Keratinocyte (primary cell): ENCODE measurements at regions not wholly inside any gene's neighbourhood (a gene's known extent, or its start where the extent isn't known, plus 50 kb on each side); places are given as distances from the start of the nearest gene placed in this dataset.

Source experiments
- DNase-seq: peaks from one replicate; pipeline ENCODE4 v3.0.0-alpha.2; 2011; ENCODE audit warnings: low read depth, missing footprints, low spot score
- FAIRE-seq: peaks from 2 replicates; lab custom pipeline; 2011; peaks lifted over from hg19 to GRCh38; lab: Jason Lieb, UNC
- H2AFZ ChIP-seq: 2 replicates; pipeline ENCODE4 v1.6.0; 2012; ENCODE audit warnings: low read length, control low read depth, inconsistent platforms; ENCODE audit not compliant: control insufficient read depth
- H3K27ac ChIP-seq: 2 replicates; pipeline ENCODE4 v1.5.1; 2011; ENCODE audit warnings: low read length; ENCODE audit not compliant: control insufficient read depth, insufficient read depth
- H3K27me3 ChIP-seq: 3 replicates; pipeline ENCODE4 v1.6.0; 2011; ENCODE audit warnings: low read length; ENCODE audit not compliant: control insufficient read depth, insufficient read depth; ENCODE audit errors: extremely low read depth
- H3K36me3 ChIP-seq, 2 experiments: 2 replicates in 1 of 2; 3 replicates in 1 of 2; pipeline ENCODE4 v1.5.1; 2011; ENCODE audit warnings: low read length in 2 of 2, mild to moderate bottlenecking in 1 of 2; ENCODE audit not compliant: control insufficient read depth in 2 of 2, insufficient read depth in 2 of 2; ENCODE audit errors: extremely low read depth in 1 of 2
- H3K4me1 ChIP-seq: 3 replicates; pipeline ENCODE4 v1.5.1; 2011; ENCODE audit warnings: low read length; ENCODE audit not compliant: control insufficient read depth, insufficient read depth; ENCODE audit errors: extremely low read depth
- H3K4me2 ChIP-seq: 3 replicates; pipeline ENCODE4 v1.6.0; 2011; ENCODE audit warnings: low read depth, low read length; ENCODE audit not compliant: control insufficient read depth, insufficient read depth; ENCODE audit errors: extremely low read depth
- H3K4me3 ChIP-seq, 3 experiments: fragments of 200-600 bp in 1 of 3; sonication (generic) in 1 of 3; 2 replicates in 2 of 3; 3 replicates in 1 of 3; pipeline ENCODE4 v1.5.1; 2011 to 2016; ENCODE audit warnings: low read length in 3 of 3, mild to moderate bottlenecking in 3 of 3, control low read depth in 2 of 3, inconsistent platforms in 1 of 3, low read depth in 1 of 3, mixed read lengths in 1 of 3, mixed run types in 1 of 3, moderate library complexity in 1 of 3; ENCODE audit not compliant: control insufficient read depth in 2 of 3, insufficient read depth in 2 of 3; ENCODE audit errors: extremely low read depth in 1 of 3
- H3K79me2 ChIP-seq: 2 replicates; pipeline ENCODE4 v1.6.0; 2012; ENCODE audit warnings: low read length; ENCODE audit not compliant: control insufficient read depth, insufficient read depth
- H3K9ac ChIP-seq: 3 replicates; pipeline ENCODE4 v1.6.0; 2011; ENCODE audit warnings: low read length; ENCODE audit not compliant: control insufficient read depth, insufficient read depth; ENCODE audit errors: extremely low read depth
- H3K9me1 ChIP-seq: 3 replicates; pipeline ENCODE4 v1.6.0; 2011; ENCODE audit warnings: low read length; ENCODE audit not compliant: control insufficient read depth, insufficient read depth; ENCODE audit errors: extremely low read depth
- H3K9me3 ChIP-seq: 2 replicates; pipeline ENCODE4 v1.5.1; 2012; ENCODE audit warnings: low read depth, low read length; ENCODE audit not compliant: control insufficient read depth
- H4K20me1 ChIP-seq: 3 replicates; pipeline ENCODE4 v1.6.0; 2011; ENCODE audit warnings: low read length; ENCODE audit not compliant: control insufficient read depth, insufficient read depth; ENCODE audit errors: extremely low read depth
- EZH2 ChIP-seq: IDR thresholded peaks from one replicate; pipeline ENCODE4 v1.6.1; 2012; ENCODE audit warnings: inconsistent platforms, mild to moderate bottlenecking, low read length, moderate library complexity
- dilution Hi-C: fragments of 300-500 bp; cut with MboI; formaldehyde crosslinking; loops from one replicate; pipeline ENCODE4 v1.7.0; 2020; ENCODE audit warnings: low sequenced_read_pairs; ENCODE audit not compliant: extremely low pct_ligation_motif_present
- TF ChIP-seq, protein P1 (sequence below), 3 experiments: IDR thresholded peaks in 1 of 3; conservative IDR thresholded peaks in 1 of 3; optimal IDR thresholded peaks in 1 of 3; 2 replicates in 2 of 3; 3 replicates in 1 of 3; pipeline versions ENCODE3 to v1.5.1; 2011; ENCODE audit warnings: low read length in 3 of 3, mild to moderate bottlenecking in 3 of 3, moderate library complexity in 2 of 3, control low read depth in 1 of 3, inconsistent platforms in 1 of 3; ENCODE audit not compliant: insufficient read depth in 2 of 3; ENCODE audit errors: extremely low read depth in 1 of 3

- H3K27me3 ChIP-seq, result peaks cover 4% of the 10 kb centered on the region
- no peak overlapping the region for H3K9ac ChIP-seq
- H3K4me3 ChIP-seq, result no peak overlapping the region
- H4K20me1 ChIP-seq, result no peaks in the 10 kb centered on the region
- H3K9me1 ChIP-seq, result no peaks in the 10 kb centered on the region
- no peak overlapping the region for H3K27ac ChIP-seq
- TF ChIP-seq, protein P1, sequence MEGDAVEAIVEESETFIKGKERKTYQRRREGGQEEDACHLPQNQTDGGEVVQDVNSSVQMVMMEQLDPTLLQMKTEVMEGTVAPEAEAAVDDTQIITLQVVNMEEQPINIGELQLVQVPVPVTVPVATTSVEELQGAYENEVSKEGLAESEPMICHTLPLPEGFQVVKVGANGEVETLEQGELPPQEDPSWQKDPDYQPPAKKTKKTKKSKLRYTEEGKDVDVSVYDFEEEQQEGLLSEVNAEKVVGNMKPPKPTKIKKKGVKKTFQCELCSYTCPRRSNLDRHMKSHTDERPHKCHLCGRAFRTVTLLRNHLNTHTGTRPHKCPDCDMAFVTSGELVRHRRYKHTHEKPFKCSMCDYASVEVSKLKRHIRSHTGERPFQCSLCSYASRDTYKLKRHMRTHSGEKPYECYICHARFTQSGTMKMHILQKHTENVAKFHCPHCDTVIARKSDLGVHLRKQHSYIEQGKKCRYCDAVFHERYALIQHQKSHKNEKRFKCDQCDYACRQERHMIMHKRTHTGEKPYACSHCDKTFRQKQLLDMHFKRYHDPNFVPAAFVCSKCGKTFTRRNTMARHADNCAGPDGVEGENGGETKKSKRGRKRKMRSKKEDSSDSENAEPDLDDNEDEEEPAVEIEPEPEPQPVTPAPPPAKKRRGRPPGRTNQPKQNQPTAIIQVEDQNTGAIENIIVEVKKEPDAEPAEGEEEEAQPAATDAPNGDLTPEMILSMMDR (optimal IDR thresholded peaks at IDR 0.05 in 1 of 3, IDR thresholded peaks at IDR 0.05 in 1 of 3, conservative IDR thresholded peaks at IDR 0.05 in 1 of 3; ENCODE audit: extremely low read depth in 1 of 3, insufficient read depth in 2 of 3, low read length in 3 of 3), result no peak
- TF ChIP-seq EZH2, result no peak
- H3K9me3 ChIP-seq, result no peaks in the 10 kb centered on the region
- FAIRE-seq, result no peak
- dilution Hi-C loops, result no loop called here
- DNase-seq, result no peak
- H2AFZ ChIP-seq, result no peak overlapping the region
- no peak overlapping the region for H3K4me2 ChIP-seq
- H3K4me1 ChIP-seq, result peaks cover 2% of the 10 kb centered on the region
- no peaks in the 10 kb centered on the region for H3K79me2 ChIP-seq
- no peaks in the 10 kb centered on the region for H3K36me3 ChIP-seq
These were observed 59.3 kb upstream of the ADAMTS16 start for GRCh38 chr5:5080790-5081189.

- Histone ChIP-seq H3K4me3 (no peak overlapping the region), H3K9me1 (no peaks in the 10 kb centered on the region), H3K79me2 (no peaks in the 10 kb centered on the region), H3K9ac (no peak overlapping the region), H4K20me1 (no peaks in the 10 kb centered on the region), H3K4me1 (no peaks in the 10 kb centered on the region), H2AFZ (no peak overlapping the region), H3K36me3 (no peaks in the 10 kb centered on the region), H3K4me2 (no peak overlapping the region), H3K9me3 (no peaks in the 10 kb centered on the region), H3K27me3 (no peaks in the 10 kb centered on the region), H3K27ac (no peak overlapping the region)
- DNase-seq (no peak), FAIRE-seq (no peak)
- dilution Hi-C loops, result no loop called here
- no peak for TF ChIP-seq EZH2
- TF ChIP-seq, protein P1 (optimal IDR thresholded peaks at IDR 0.05 in 1 of 3, IDR thresholded peaks at IDR 0.05 in 1 of 3, conservative IDR thresholded peaks at IDR 0.05 in 1 of 3; ENCODE audit: extremely low read depth in 1 of 3, insufficient read depth in 2 of 3, low read length in 3 of 3), result no peak
These were observed 54.7 kb upstream of the ADAMTS16 start for GRCh38 chr5:5085381-5085780.
